Caco-2 (cell line): ENCODE measurements at regions not wholly inside any gene's neighbourhood (a gene's known extent, or its start where the extent isn't known, plus 50 kb on each side); places are given as distances from the start of the nearest gene placed in this dataset.

Experiments
- BruUV-seq: library from RNA; stranded (reverse); fragments of 400-500 nt; replicated peaks from 2 replicates; lab custom pipeline; 2021; lab: Mats Ljungman, UMichigan
- CTCF ChIA-PET: fragments of 300-600 bp; sonication (Branson Sonifier 250); formaldehyde crosslinking; loops from one replicate; lab custom pipeline; 2022; ENCODE audit warnings: antibody characterized with exemption; lab: Charles Lee
- POLR2A ChIA-PET: fragments of 300-600 bp; sonication (Branson Sonifier 250); formaldehyde crosslinking; loops from one replicate; lab custom pipeline; 2022; ENCODE audit warnings: antibody characterized with exemption; lab: Charles Lee
- DNase-seq, 2 experiments: peaks; one replicate each; pipeline versions ENCODE4 v3.0.0 to v3.0.0-alpha.2; 2020 to 2022
- H3K27me3 ChIP-seq: replicated peaks from 2 replicates; pipeline ENCODE4 v1.6.0; 2011; ENCODE audit warnings: low read length; ENCODE audit not compliant: control insufficient read depth, insufficient read depth
- H3K36me3 ChIP-seq: 2 replicates; pipeline ENCODE4 v1.5.1; 2011; ENCODE audit warnings: low read length; ENCODE audit not compliant: control insufficient read depth, insufficient read depth
- H3K4me1 ChIP-seq: fragments of 250-450 bp; sonication (Bioruptor Pico); 2 replicates; pipeline ENCODE4 v1.5.1; 2020; ENCODE audit warnings: mild to moderate bottlenecking
- H3K4me3 ChIP-seq: 2 replicates; pipeline ENCODE4 v1.5.1; 2011; ENCODE audit warnings: low read depth, mild to moderate bottlenecking, control low read depth, low read length
- H3K9me3 ChIP-seq: fragments of 250-450 bp; sonication (Bioruptor Pico); 2 replicates; pipeline ENCODE4 v1.5.1; 2020; ENCODE audit warnings: mild to moderate bottlenecking, moderate library complexity
- H3K27ac Mint-ChIP-seq: one replicate; pipeline ENCODE4 v1.8.0; 2022; ENCODE audit warnings: mixed read lengths; ENCODE audit not compliant: unreplicated experiment
- H3K27me3 Mint-ChIP-seq: one replicate; pipeline ENCODE4 v1.8.0; 2022; ENCODE audit warnings: mixed read lengths; ENCODE audit not compliant: insufficient read depth, unreplicated experiment
- H3K36me3 Mint-ChIP-seq: one replicate; pipeline ENCODE4 v1.8.0; 2022; ENCODE audit warnings: mild to moderate bottlenecking, mixed read lengths; ENCODE audit not compliant: insufficient read depth, unreplicated experiment
- H3K4me1 Mint-ChIP-seq: one replicate; pipeline ENCODE4 v1.8.0; 2022; ENCODE audit warnings: low read depth, mixed read lengths; ENCODE audit not compliant: unreplicated experiment
- H3K4me3 Mint-ChIP-seq: one replicate; pipeline ENCODE4 v1.8.0; 2022; ENCODE audit warnings: mild to moderate bottlenecking, moderate library complexity, mixed read lengths; ENCODE audit not compliant: unreplicated experiment
- H3K9me3 Mint-ChIP-seq: one replicate; pipeline ENCODE4 v1.8.0; 2022; ENCODE audit warnings: mixed read lengths; ENCODE audit not compliant: unreplicated experiment
- CTCF ChIP-seq, 2 experiments: fragments of 200-600 bp in 1 of 2; IDR thresholded peaks; 1 replicate in 1 of 2; 2 replicates in 1 of 2; pipeline versions ENCODE4 v1.5.1 to v1.8.0; 2011 to 2022; ENCODE audit warnings: antibody characterized with exemption in 1 of 2, control low read depth in 1 of 2, inconsistent platforms in 1 of 2, low read depth in 1 of 2, low read length in 1 of 2, mild to moderate bottlenecking in 1 of 2, moderate library complexity in 1 of 2; ENCODE audit not compliant: insufficient read depth in 1 of 2, severe bottlenecking in 1 of 2, unreplicated experiment in 1 of 2
- intact Hi-C: fragments of 100-400 bp; cut with micrococcal nuclease; formaldehyde crosslinking; loops from one replicate; pipeline ENCODE4 v1.10.0; 2022; ENCODE audit not compliant: unreplicated experiment

- intact Hi-C loops = no loop called here
- TF ChIP-seq CTCF (IDR thresholded peaks at IDR 0.05; ENCODE audit: insufficient read depth in 1 of 2, low read depth in 1 of 2, low read length in 1 of 2, severe bottlenecking in 1 of 2, unreplicated experiment in 1 of 2) = no peak
- Histone ChIP-seq H3K4me3 (no peak overlapping the region), H3K27me3 (no peaks in the 10 kb centered on the region), H3K4me1 (peaks cover 13% of the 10 kb centered on the region), H3K36me3 (no peaks in the 10 kb centered on the region), H3K9me3 (no peaks in the 10 kb centered on the region)
- POLR2A ChIA-PET = no interaction called here
- Mint-ChIP-seq H3K27me3 (no peaks in the 10 kb centered on the region), H3K9me3 (no peaks in the 10 kb centered on the region), H3K36me3 (no peaks in the 10 kb centered on the region), H3K4me3 (no peak overlapping the region), H3K27ac (no peak overlapping the region), H3K4me1 (peaks cover 11% of the 10 kb centered on the region)
- CTCF ChIA-PET = interaction anchor here (0.6 kb wide), 1 partner anchor 11 kb away, joined by 5 read pairs; no protein-coding TSS in a partner anchor
- no peak for DNase-seq
- no TSS peak for BruUV-seq
Observed at GRCh38 chr10:78899098-78899754, 169.5 kb upstream of the ZMIZ1 start.

GRCh38 chr10:78899996-78900714 lies 168.6 kb upstream of the ZMIZ1 start:
- Mint-ChIP-seq H3K4me1 (peaks cover 1% of the 10 kb centered on the region), H3K36me3 (no peaks in the 10 kb centered on the region), H3K27ac (no peak overlapping the region), H3K4me3 (no peak overlapping the region), H3K9me3 (no peaks in the 10 kb centered on the region), H3K27me3 (no peaks in the 10 kb centered on the region)
- no peak overlapping the region for H3K4me3 ChIP-seq
- H3K36me3 ChIP-seq = no peaks in the 10 kb centered on the region
- ChIA-PET POLR2A (no interaction called here), CTCF (interaction anchor here (0.6 kb wide), 1 partner anchor 12 kb away, joined by 5 read pairs; no protein-coding TSS in a partner anchor)
- no TSS peak for BruUV-seq
- no peaks in the 10 kb centered on the region for H3K27me3 ChIP-seq
- no peaks in the 10 kb centered on the region for H3K9me3 ChIP-seq
- peak; percentile 41 to 44 for DNase-seq
- intact Hi-C loops = no loop called here
- no peak for TF ChIP-seq CTCF (IDR thresholded peaks at IDR 0.05; ENCODE audit: insufficient read depth in 1 of 2, low read depth in 1 of 2, low read length in 1 of 2, severe bottlenecking in 1 of 2, unreplicated experiment in 1 of 2)
- H3K4me1 ChIP-seq = peaks cover 13% of the 10 kb centered on the region

GRCh38 chr10:78900715-78901430 lies 167.9 kb upstream of the ZMIZ1 start:
- H3K27me3 ChIP-seq = no peaks in the 10 kb centered on the region
- H3K4me1 ChIP-seq = peaks cover 13% of the 10 kb centered on the region
- H3K9me3 ChIP-seq = no peaks in the 10 kb centered on the region
- H3K27me3 Mint-ChIP-seq = no peaks in the 10 kb centered on the region
- no peak overlapping the region for H3K27ac Mint-ChIP-seq
- POLR2A ChIA-PET = no interaction called here
- DNase-seq = peak in 1 of 2 experiments; percentile 23
- H3K4me3 ChIP-seq = no peak overlapping the region
- H3K4me3 Mint-ChIP-seq = no peak overlapping the region
- H3K4me1 Mint-ChIP-seq = no peaks in the 10 kb centered on the region
- no TSS peak for BruUV-seq
- no peaks in the 10 kb centered on the region for H3K9me3 Mint-ChIP-seq
- TF ChIP-seq CTCF (IDR thresholded peaks at IDR 0.05; ENCODE audit: insufficient read depth in 1 of 2, low read depth in 1 of 2, low read length in 1 of 2, severe bottlenecking in 1 of 2, unreplicated experiment in 1 of 2) = no peak
- no peaks in the 10 kb centered on the region for H3K36me3 ChIP-seq
- no peaks in the 10 kb centered on the region for H3K36me3 Mint-ChIP-seq
- CTCF ChIA-PET = no interaction called here
- intact Hi-C loops = no loop called here
